ENCODE measurements at regions not wholly inside any gene's neighbourhood (a gene's known extent, or its start where the extent isn't known, plus 50 kb on each side); places are given as distances from the start of the nearest gene placed in this dataset.

DNA sequence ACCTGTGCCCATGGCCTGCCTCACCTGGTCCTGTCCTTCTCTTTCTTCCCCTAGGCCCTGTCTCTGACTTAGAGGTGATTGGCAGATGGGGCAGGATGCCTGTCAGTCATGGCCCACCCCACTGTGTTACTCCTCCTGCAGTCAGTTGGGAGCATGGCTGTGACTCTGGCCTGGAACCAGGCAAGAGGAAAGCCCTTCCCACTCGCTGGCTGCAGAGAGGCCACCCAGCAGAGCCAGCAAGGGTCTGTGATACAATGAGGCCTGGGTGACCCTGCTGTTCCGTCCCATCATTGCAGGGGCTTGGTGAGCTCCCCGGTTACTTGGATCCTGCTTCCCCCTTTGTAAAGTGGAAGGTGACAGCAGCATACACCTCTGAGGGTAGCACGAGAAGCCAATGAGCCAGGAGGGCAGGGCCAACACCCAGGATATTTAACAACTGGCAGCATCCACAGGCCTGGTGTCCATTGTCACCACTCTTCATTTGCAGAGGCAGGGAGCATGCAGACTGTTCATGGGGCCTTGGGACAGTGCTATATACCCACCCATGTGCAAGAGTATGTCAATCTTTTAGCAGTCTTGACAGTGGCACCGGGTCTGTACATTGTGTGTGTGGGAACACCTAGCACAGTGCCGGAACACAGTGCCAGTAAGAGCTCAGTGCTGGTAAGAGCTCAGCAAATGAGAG, 191.0 kb upstream of the C1orf174 start:
- DNase-seq = no peak

DNA sequence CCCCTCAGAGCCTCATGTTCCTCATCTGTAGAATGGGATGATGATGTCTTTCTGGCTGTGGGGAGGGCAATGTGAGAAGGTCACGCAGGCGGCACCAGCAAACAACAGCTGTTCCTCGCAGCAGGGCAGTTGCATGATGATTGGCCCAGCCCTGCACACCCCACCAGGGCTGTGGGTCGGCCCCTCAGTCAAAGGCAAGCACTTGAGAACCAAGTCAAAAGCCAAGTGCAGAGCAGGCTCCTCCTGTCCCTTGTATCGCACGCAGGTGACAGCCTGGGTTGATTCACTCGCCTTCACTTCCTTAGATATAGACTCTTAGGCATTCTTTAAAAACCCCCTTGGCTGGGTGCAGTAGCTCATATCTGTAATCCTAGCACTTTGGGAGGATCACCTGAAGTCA, 191.9 kb upstream of the C1orf174 start:
- DNase-seq = no peak

DNA sequence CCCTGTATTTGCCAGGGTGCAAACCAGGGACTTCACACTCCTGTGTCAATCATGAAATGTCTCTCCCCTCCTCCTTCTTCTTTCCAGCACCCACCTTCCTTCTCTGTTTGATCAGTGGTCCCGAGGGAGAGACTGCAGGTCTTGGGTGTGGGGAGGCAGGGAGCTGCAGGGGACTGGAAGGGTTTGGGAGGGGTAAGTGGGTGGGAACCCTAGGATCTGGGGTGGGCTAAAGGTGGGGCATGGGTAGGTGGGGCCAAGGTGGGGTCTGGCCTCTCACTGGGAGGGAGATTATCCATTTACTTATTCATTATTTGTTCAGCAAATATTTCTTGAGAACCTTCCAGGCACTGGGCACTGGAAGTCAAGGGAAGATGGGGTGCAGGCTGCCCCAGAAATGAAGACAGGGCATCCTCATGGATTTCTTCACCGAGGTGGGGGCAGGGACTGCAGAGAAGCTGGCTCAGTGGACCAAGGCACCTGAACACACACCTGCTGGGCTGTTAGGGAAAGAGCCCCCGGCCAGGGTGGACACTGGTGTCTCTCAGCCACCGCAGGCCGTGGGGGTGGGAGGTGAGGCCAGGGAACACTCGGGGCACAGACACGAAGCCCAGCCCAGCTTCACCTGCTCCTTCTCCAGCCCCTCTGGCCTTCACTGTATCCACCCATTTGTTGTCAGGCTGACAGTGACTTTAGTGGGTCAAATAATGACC, 193.9 kb upstream of the C1orf174 start:
- DNase-seq = no peak

DNA sequence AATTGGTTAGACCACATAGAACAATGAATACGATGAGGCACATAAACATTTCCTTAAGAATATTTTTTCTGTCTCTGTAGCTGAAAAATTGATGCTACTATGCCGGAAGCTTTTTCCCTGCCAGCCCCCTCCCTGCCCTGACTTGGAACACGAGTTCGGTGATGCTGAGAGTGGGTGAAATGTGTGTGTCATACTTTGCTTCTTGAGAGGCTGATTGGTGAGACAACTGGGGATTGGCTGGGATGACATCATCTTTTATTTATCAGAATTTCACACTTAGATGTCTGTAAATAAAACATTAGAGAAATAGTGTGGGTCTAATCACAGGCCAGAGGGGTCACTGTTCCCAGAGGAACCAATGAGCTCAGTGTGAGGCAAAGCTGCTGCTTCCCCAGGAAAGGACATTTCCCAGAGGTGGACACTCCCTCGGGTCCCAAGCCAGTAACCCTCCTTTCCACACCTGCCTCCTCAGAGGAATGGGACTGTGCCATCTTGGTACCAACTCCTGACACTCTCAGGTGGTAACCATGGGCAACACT, 195.4 kb upstream of the C1orf174 start:
- DNase-seq = no peak

DNA sequence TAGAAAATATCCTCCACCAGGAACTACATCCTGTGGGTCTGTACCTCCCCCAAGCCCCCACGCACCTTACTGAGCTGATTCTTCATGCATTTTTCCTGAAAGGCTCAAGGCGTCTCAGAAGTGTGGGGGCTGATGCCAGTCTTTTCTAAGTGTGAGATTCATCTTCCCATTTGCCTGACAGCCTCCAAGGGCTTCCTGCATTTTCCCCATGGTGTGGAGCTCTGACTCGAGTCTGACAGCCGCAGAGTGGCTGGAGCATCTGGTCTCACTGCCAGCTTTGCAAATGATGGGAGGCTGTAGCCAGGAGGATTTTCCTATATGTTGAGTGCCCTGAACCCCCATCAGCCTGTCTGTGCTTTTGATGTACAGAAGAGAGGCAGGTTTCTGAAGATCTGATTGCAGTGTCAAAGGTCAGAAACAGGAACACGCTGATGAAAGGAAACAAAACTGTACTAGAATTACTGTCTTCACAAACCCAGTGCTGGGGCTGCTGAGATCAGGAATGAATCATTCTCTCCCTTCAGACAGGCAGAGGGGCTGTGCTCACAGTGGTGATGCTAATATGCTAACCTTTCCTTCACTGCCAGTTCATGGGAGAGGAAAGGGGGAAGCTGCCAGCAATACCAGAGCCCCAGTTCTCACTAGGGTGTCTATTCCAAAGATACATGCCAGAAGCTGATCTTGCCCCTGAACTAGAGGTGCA, 201.5 kb upstream of the C1orf174 start:
- DNase-seq = no peak

DNA sequence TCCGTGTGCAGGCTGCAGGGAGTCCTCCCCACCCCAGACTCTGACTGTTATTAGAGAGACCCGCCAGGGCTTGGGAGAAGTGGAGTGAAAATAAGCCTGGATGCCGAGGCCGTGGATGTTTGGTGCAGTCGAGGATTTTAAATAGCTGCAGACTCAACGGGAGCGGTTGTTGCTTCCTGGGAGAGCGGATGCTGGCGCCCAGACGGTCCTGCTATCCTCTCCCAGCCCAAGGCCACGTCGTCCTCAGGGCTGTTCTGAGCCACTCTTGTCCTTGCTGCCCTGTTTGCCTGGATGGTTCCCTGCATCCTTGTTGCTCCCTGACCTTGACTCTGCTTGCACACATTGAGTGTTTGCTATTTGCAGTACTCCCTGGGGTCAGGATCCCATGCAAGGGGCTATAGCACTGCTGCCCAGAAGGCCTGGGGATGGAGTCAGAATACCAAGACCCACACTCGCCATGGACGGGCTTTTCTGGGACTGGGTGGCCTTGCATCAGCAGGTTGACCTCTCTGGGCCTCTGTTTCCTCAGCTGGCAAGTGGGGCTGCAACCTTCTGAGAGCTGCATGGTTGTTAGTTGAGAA, 205.3 kb upstream of the C1orf174 start:
- no peak for DNase-seq

DNA sequence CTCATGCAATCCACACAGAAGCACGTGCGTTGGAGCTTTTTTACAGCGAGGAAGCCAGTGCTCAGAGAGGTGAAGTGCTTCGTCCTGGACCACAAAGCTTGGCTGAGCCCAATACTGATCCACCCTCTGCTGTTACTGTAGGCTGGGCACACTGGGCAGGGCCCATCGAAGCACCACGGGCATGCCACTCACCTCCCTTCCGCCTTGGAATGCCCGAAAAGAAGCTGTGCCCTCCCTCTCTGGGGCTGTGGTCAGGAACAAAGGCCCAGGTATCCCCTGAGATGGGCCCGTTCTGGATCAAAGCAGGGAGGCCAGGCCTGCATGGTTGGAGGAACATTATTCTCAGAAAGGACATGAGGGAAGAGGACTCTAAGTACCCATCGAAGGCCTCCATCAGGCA, 206.7 kb upstream of the C1orf174 start:
- DNase-seq = no peak

DNA sequence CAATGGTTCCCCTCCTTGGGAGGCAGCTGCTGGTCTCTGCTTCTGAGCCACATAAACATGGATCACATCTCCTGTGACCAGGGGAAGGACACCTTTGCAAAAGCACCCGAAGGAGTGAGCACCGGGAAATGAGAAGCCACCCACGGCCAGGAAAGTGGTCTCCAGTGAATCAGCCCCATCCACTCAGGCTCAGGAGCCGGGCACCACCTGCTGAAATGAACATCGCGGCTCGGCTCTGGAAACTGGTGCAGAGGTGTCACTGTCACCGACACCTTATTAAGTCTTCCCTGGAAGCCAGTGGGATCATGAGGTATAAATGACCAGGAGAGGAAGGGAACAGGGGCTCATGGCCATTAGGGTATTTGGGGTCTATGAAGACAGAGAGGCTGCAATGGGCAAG, 207.2 kb upstream of the C1orf174 start:
- no peak for DNase-seq

DNA sequence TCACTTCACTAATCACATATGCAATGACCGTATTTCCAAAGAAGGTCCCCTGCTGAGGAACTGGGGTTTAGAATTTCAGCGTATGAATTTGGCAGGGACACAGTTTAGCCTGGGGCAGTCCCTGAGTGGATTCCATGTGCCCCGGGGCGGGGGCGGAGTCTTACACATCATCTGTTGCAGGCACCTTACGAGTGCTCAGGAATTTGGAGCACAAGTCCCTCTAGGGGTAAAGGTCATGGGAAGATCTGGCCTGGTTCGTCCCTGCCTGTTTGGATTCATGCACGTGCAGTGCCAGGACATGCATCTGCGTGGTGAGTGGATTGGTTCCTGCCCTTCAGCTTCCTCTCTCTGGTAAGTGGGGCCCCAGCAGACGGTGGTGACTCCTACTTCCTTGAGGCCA, 208.3 kb upstream of the C1orf174 start:
- no peak for DNase-seq

DNA sequence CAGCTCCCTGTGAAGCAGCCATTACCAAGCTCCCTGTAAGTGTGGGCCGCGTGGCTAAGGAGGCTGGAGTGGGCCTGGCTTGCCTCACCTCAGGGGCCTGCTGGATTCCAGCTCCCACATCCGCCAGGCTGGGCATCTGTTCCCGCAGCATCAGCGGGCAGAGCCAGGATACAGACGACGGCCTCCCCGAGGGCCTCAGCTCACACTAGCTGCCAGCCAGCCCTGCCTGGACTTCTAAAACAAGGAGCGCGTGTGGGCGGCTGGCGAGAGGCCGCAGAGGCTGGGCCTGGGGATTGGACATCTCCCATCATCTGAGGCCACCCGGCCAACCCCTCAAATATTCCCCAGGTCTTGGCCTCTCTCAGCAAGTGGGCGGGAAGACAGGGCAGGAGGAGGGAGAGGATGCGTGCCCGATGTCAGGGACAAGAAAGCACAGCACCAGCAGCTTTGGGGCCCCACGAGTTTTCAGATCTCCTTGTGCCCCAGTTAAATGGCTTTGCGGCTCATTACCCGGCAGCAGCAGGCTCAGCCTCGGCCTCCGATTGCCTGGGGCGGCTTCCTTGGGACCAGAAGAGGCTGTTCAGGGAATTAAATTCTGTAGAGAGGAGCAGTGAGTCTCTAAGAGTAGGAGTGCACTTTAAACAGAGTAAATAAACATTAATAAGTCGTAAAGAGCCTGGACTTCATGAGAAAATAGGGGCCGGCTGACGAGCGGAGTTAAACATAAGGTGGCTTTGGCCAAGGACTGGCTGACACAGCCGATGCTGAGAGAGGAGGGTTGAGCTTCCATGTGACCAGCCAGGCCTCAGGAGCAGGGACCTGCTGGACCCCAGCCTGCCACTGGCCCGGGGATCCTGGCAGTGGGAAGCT, 208.9 kb upstream of the C1orf174 start:
- no peak for DNase-seq

DNA sequence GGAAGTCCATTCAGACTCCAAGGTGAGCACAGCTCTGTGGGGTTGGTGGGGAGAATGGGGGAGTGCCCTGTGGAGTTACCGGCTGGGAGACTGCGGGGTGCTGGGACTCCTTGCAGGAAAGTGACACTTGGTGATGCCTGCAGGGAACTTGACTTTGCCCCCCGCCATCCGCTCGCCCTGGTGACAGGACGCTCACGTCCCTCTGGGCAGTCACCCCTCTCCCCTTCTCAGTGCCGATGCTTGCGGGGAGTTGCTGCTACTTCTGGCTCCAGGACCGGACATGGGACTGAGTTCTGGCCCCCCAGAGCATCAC, 209.5 kb upstream of the C1orf174 start:
- no peak for DNase-seq

DNA sequence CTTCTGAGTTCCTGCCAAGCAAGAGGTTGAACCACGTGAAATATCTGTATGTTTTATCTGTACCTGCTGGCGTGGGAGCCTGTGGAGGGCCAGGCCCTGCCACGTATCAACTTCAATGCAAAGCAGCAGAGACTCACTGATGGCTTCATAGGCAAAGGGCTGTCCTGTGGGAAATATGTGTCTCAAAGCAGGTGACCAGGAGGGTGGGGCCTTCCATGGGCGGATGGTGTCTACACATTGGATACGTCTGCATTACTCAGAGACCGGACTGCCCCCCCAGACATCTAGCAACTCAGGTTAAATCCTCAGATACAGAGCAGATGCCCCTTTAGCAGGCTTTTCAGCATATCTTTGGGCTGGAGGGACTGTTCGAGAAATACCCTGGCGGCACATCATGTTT, 210.8 kb upstream of the C1orf174 start:
- DNase-seq = no peak

DNA sequence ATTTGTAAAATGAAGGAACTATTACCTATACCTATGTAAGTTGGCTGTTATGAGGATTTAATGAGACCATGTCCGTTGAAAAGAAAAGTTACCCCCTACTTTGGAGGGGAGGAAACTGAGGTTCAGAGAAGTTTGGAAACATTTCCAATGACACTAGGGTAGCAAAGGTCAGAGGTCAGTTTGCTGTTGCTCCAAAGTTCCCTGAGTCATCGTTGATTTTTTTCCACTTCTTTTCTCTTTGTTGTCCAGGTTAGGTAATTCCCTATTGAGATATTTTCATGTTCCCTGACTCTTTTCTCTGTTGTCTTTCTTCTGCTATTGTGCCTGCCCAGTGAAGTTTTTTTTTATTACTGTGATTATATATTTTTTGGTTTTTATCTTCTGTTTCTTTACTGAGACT, 213.8 kb upstream of the C1orf174 start:
- DNase-seq = no peak

DNA sequence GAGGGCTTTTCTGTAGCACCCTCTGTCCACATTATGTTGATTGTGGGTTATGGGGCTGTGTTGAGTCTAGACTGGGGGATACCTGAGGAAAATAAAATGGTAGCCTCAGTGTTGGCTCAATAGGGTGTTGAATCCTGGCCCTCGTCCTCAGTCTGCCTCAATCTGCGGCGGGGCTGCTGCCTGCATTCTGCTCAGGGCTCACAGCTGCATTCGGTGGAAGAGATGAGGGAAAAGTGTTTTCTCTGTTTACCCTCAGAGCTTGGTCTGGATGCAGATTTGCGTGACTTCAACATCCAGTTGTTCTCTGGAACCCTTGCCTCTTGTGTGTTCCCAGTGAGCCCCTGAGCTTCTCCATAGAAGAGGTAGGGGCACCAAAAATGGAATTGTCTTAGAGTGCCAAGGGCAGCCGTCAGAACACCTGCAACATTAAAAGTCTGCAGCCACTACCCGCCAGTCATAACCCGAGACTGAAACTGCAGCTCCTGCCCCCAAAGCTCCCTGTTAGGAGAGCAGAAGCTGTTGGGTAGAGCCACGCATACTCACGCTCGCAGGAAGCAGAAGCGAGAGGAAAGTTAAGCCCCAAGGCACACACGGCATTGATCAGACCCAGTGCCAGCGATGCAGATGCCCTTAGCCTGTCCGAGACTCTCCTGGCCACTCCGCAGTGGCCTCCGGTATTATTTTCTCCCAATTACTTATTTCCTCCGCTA, 215.3 kb upstream of the C1orf174 start:
- DNase-seq = no peak

DNA sequence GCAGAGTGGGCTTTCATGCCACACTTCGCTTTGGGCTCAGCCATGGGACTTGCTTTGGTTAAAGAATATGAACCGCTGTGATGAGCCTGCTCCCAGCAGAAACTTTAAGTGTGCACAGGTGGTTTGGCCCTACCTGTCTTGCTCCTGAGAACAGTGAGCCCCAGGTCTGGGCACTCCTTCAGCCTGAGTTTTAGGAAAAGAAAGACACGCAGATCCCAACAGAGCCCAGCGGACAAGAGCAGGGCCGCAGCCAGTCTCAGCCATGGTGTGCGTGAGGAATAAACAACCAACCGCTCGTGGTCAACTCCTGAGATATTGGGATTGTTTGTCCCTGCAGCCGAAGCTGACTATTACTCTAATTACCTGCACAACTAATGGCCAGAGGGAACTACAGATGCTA, 217.1 kb upstream of the C1orf174 start:
- DNase-seq = no peak

DNA sequence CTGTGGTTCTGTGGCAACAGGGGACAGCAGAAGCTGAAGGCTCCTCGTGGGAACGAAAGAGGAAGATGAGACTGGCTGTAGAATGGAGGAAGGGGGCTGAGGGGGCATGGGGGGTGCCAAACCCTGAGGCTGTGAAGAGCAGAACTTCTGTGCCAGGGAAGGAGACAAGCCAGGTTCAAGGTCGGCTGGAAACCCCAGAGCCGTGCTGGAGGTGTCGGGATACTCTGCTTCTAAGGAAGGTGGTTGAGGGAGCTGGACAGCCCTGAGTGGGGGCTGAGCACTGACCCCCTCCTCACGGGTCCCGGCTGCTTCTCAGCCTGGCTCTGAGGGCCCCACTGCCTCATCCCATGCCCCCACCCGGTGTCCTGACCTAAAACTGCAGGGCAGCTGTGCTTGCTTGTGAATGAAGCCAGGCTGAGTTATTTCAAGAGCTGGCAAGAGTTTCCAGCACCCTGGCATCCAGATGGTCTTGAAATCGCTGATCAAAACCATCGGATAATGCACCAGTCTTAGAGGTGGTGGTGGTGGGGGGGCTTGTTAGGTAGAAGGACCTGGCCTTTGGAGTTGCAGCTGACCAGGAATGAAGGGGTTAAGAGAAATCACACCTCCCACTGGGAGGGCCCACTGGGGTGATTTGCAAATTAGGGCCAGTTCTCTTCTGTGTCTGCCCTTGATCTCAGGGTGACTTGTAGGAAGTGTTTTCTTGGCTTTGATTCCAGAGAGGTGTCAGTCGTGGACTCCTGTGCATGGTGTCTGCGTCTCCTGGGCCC, 218.9 kb upstream of the C1orf174 start:
- no peak for DNase-seq

DNA sequence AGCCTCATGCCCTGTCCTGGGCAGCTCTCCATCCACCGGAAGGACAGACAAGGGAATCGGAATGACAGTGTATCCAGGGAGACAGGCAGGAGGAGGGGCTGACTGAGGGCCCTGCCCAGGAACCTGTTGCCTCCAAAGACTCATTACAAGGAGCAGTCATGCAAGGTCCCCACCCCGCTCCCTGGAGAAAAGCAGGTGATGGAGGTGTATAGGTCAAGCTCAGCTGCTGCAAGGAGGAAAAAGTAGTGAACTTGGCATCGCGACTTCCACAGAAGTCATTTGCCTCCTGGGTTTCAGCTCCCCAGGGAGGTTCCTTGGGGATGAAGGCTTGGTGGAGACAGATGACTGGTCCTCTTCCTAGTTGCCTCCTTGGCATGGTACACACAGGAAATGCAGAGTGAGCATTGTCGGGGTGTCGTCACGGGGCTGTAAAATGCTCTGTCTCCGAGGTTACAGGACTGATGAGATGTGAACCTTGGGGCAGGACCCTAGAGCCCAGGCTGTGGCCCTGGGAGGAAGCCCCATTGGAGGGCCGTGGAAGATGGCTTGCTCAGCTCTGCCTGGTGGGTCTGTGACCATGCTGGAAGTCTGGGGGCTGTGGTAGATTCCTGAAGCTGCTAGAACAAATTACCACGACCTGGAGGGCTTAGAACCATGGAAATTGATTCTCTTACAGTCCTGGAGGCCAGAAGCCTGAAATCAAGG, 219.6 kb upstream of the C1orf174 start:
- DNase-seq = no peak

DNA sequence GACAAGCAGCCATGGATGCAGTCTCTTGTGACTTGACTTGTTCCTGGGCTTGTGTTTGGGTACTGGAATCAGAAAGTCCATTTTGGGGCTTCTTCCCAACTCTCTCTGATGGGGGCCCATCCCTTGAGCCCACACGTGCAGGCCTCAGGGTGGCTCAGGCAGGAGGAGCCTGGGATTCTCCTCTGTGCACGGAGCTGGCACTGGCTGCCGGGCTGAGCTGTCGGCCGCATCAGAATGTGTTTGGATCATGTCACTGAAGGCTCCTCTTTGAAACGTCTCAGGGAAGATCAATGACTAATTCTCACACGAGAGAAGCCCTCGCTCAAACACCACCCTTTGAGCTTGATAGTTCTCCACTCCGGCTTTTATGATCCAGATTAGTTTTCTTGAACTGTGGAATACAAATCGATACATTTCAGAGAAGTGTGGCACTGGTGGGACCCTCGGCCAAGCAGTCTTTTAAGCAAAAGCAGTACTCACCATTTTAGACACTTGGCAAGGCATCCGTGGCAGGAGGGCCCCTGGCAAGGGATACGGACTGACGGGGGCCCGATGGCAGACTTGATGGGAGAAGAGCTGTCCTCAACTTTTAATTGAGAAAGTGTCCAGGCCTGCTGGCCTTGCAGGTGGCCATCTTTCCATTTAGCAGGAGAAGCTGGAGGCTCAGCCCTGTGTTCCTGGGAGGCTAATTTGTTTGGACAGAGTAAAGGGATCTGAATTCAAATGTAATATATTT, 220.7 kb upstream of the C1orf174 start:
- no peak for DNase-seq

DNA sequence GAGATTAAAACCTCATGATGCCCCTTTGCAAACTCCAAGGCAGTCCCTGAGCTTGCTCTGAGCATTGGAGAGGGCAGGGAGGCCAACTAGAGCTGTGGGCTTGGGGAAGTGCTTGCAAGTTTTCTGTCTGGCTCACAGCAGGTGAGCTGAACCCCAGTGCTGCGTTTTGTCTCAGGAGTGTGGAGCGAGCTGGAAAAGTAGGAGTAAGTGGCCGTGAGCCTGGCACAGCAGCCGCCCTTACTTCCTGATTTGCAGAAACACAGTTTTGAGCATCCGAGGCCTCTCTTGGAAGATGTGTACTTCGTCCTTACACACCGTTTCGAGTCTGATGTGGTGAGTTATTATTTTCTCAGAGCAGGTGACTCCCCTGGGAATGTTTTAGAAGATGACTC, 221.2 kb upstream of the C1orf174 start:
- DNase-seq = no peak

All from stimulated activated CD4-positive, alpha-beta T cell treated with anti-CD3 and anti-CD28 coated beads, Interleukin-12 subunit alpha, Interleukin-12 subunit beta, amount 100 ng/mL, for 4 hours (primary cell).